Erythroblast (primary cell): ENCODE measurements at regions not wholly inside any gene's neighbourhood (a gene's known extent, or its start where the extent isn't known, plus 50 kb on each side); places are given as distances from the start of the nearest gene placed in this dataset.

Experiments
- GATA1 ChIP-seq: IDR thresholded peaks from 2 replicates; pipeline ENCODE4 v1.6.1; 2011; ENCODE audit warnings: low read depth, mild to moderate bottlenecking, control low read depth, low read length, moderate library complexity
- POLR2A ChIP-seq: IDR thresholded peaks from 2 replicates; pipeline ENCODE4 v1.6.1; 2011; ENCODE audit warnings: mild to moderate bottlenecking, low read length

DNA sequence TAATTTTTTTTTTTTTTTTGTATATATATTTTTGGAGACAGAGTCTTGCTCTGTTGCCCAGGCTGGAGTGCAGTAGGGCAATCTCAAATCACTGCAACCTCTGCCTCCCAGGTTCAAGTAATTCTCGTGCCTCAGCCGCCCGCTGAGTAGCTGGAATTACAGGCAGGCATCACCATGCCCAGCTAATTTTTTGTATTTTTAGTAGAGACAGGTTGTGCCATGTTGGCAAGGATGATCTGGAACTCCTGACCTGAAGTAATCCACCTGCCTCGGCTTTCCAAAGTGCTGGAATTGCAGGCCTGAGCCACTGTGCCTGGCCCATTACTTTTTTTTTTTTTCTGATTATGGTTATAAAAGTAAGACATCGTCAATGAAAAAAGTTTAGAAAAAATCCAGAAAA, 84.0 kb upstream of the LMNB1 start:
- no peak for TF ChIP-seq POLR2A
- no peak for TF ChIP-seq GATA1
